ENCODE measurements at regions not wholly inside any gene's neighbourhood (a gene's known extent, or its start where the extent isn't known, plus 50 kb on each side); places are given as distances from the start of the nearest gene placed in this dataset.

DNA sequence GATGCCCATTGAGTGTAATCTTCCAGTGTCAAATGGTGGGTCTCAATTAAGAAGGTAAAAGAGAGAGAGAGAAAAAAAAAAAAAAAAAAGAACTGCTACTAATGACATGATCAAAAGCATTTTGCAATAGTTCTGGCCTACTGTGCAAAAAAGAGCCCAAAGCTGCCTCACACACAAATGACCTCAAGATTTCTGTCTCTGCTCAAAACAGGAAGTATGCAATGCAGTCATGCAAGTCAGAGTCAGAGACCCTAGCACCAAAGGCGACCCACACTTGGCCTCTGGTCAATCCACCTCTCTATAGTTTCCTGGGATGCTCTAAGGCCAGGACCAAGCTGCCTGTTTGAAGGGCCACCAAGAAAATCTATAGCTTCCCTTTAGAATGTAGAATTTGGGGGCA, 323.5 kb downstream of the VPS13C start:
- no CpG with 5 or more reads among the region's 1 CpG for WGBS (ENCODE audit: extremely low coverage, insufficient read length, low lambda C conversion rate)
- H3K23ac ChIP-seq (ENCODE audit: insufficient read length, low read depth, low read length), result no peak overlapping the region
- DNase-seq, result no peak
- Mint-ChIP-seq H3K9me3 (no peaks in the 10 kb centered on the region), H3K4me3 (no peak overlapping the region), H3K4me1 (no peaks in the 10 kb centered on the region), H3K27me3 (ENCODE audit: low read depth) (no peaks in the 10 kb centered on the region), H3K36me3 (ENCODE audit: insufficient read depth in 1 of 3, low read depth in 3 of 3) (no peaks in the 10 kb centered on the region), H3K27ac (no peak overlapping the region; a peak in 1 of 7 replicates)
- no peak overlapping the region for H2BK12ac ChIP-seq (ENCODE audit: insufficient read length, low read depth, low read length)
- no peak overlapping the region for H2BK15ac ChIP-seq (ENCODE audit: low read depth, low read length)
- H3K9me3 ChIP-seq (ENCODE audit: control insufficient read depth, low read depth, low read length), result no peaks in the 10 kb centered on the region
- H2BK120ac ChIP-seq (ENCODE audit: low read depth, low read length, poor library complexity, severe bottlenecking), result no peak overlapping the region
- no peaks in the 10 kb centered on the region for H4K20me1 ChIP-seq (ENCODE audit: control insufficient read depth, insufficient read depth, insufficient read length)
- no peak overlapping the region for H3K4me2 ChIP-seq (ENCODE audit: insufficient read depth, insufficient read length, low read length)
- H2BK5ac ChIP-seq (ENCODE audit: insufficient read length, low read length), result no peak overlapping the region
- H4K5ac ChIP-seq (ENCODE audit: insufficient read length, low read depth, low read length), result no peak overlapping the region
- H2AK5ac ChIP-seq (ENCODE audit: insufficient read length, low read length), result no peak overlapping the region
- H2BK20ac ChIP-seq (ENCODE audit: low read depth, low read length, poor library complexity, severe bottlenecking), result no peak overlapping the region
- H3K9ac ChIP-seq (ENCODE audit: extremely low read depth, insufficient read length, low read length), result no peak overlapping the region
- no peaks in the 10 kb centered on the region for H3K79me2 ChIP-seq (ENCODE audit: insufficient read depth, low read length)
- H3K27ac ChIP-seq (ENCODE audit: insufficient read length, low read depth, low read length), result no peak overlapping the region
- TF ChIP-seq, protein P1, sequence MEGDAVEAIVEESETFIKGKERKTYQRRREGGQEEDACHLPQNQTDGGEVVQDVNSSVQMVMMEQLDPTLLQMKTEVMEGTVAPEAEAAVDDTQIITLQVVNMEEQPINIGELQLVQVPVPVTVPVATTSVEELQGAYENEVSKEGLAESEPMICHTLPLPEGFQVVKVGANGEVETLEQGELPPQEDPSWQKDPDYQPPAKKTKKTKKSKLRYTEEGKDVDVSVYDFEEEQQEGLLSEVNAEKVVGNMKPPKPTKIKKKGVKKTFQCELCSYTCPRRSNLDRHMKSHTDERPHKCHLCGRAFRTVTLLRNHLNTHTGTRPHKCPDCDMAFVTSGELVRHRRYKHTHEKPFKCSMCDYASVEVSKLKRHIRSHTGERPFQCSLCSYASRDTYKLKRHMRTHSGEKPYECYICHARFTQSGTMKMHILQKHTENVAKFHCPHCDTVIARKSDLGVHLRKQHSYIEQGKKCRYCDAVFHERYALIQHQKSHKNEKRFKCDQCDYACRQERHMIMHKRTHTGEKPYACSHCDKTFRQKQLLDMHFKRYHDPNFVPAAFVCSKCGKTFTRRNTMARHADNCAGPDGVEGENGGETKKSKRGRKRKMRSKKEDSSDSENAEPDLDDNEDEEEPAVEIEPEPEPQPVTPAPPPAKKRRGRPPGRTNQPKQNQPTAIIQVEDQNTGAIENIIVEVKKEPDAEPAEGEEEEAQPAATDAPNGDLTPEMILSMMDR (conservative IDR thresholded peaks at IDR 0.05), result no peak
- H4K91ac ChIP-seq (ENCODE audit: insufficient read length, low read depth, low read length), result no peak overlapping the region
- H3K4ac ChIP-seq (ENCODE audit: low read depth, low read length), result no peak overlapping the region
- H3K14ac ChIP-seq (ENCODE audit: insufficient read depth, low read length), result no peak overlapping the region
- H3K23me2 ChIP-seq (ENCODE audit: insufficient read length, low read depth, low read length, poor library complexity, severe bottlenecking), result no peaks in the 10 kb centered on the region
- no peaks in the 10 kb centered on the region for H3K27me3 ChIP-seq (ENCODE audit: insufficient read depth, low read length)
- no peaks in the 10 kb centered on the region for H3K79me1 ChIP-seq (ENCODE audit: insufficient read depth, low read depth, low read length, poor library complexity, severe bottlenecking)
- no peak overlapping the region for H3K56ac ChIP-seq (ENCODE audit: insufficient read length, low read depth, low read length)
- H3K4me1 ChIP-seq (ENCODE audit: insufficient read depth, low read length), result no peaks in the 10 kb centered on the region
- H3T11ph ChIP-seq (ENCODE audit: low read length), result no peak overlapping the region
- H3K18ac ChIP-seq (ENCODE audit: insufficient read length, low read depth, low read length), result no peak overlapping the region
- no peak overlapping the region for H4K8ac ChIP-seq (replicated peaks; ENCODE audit: insufficient read length, low read depth, low read length)
- no peak overlapping the region for H2AFZ ChIP-seq (ENCODE audit: low read length)
